GM23338 (cell line): ENCODE measurements at regions not wholly inside any gene's neighbourhood (a gene's known extent, or its start where the extent isn't known, plus 50 kb on each side); places are given as distances from the start of the nearest gene placed in this dataset.

Source experiments
- ATAC-seq: fragments of 200-7000 bp; cut with Tn5 transposase; 3 replicates; pipeline ENCODE4 v1.9.1; 2020
- DNase-seq: peaks from one replicate; pipeline ENCODE4 v3.0.0-alpha.2; 2015; ENCODE audit warnings: low spot score
- H2AFZ ChIP-seq: fragments of 200-600 bp; sonication (generic); 2 replicates; pipeline ENCODE4 v1.8.0; 2016; ENCODE audit warnings: antibody characterized with exemption, mild to moderate bottlenecking, moderate library complexity
- H3F3A ChIP-seq: fragments of 200-600 bp; sonication (generic); replicated peaks from 2 replicates; pipeline ENCODE4 v1.8.0; 2017; ENCODE audit warnings: antibody characterized with exemption, mixed run types, low read depth
- H3K27ac ChIP-seq: fragments of 200-600 bp; sonication (generic); 2 replicates; pipeline ENCODE4 v1.6.1; 2016; ENCODE audit warnings: low read depth
- H3K27me3 ChIP-seq: fragments of 200-600 bp; sonication (generic); 2 replicates; pipeline ENCODE4 v1.8.0; 2016; ENCODE audit warnings: mild to moderate bottlenecking, mixed run types, moderate library complexity; ENCODE audit not compliant: insufficient read depth
- H3K36me3 ChIP-seq: fragments of 200-600 bp; sonication (generic); 2 replicates; pipeline ENCODE4 v1.8.0; 2016; ENCODE audit warnings: mild to moderate bottlenecking; ENCODE audit not compliant: insufficient read depth
- H3K4me1 ChIP-seq: fragments of 200-600 bp; sonication (generic); 2 replicates; pipeline ENCODE4 v1.8.0; 2016; ENCODE audit warnings: mild to moderate bottlenecking, moderate library complexity; ENCODE audit not compliant: insufficient read depth
- H3K4me2 ChIP-seq: fragments of 200-600 bp; sonication (generic); 2 replicates; pipeline ENCODE4 v1.7.1; 2017; ENCODE audit warnings: mixed run types
- H3K4me3 ChIP-seq: fragments of 200-600 bp; sonication (generic); 2 replicates; pipeline ENCODE4 v1.6.1; 2016; ENCODE audit warnings: mixed run types
- H3K79me2 ChIP-seq: fragments of 200-600 bp; sonication (generic); replicated peaks from 2 replicates; pipeline ENCODE4 v1.8.0; 2017; ENCODE audit warnings: mild to moderate bottlenecking; ENCODE audit not compliant: insufficient read depth
- H3K9me2 ChIP-seq: fragments of 200-600 bp; sonication (generic); 2 replicates; pipeline ENCODE4 v1.8.0; 2017; ENCODE audit not compliant: insufficient read depth
- H4K20me1 ChIP-seq: fragments of 200-600 bp; sonication (generic); replicated peaks from 2 replicates; pipeline ENCODE4 v1.8.0; 2017; ENCODE audit warnings: mild to moderate bottlenecking; ENCODE audit not compliant: insufficient read depth
- H3K27ac Mint-ChIP-seq: 2 replicates; pipeline ENCODE4 v1.8.0; 2020; ENCODE audit warnings: inconsistent platforms, mild to moderate bottlenecking, moderate library complexity, mixed read lengths
- H3K27me3 Mint-ChIP-seq: 3 replicates; pipeline ENCODE4 v1.8.0; 2022; ENCODE audit warnings: low read depth, mild to moderate bottlenecking, moderate library complexity, mixed read lengths, inconsistent platforms; ENCODE audit not compliant: insufficient read depth, poor library complexity
- H3K36me3 Mint-ChIP-seq: 3 replicates; pipeline ENCODE4 v1.8.0; 2021; ENCODE audit warnings: low read depth, mild to moderate bottlenecking, inconsistent platforms, moderate library complexity, mixed read lengths
- H3K4me1 Mint-ChIP-seq: 3 replicates; pipeline ENCODE4 v1.8.0; 2020; ENCODE audit warnings: mild to moderate bottlenecking, inconsistent platforms, mixed read lengths
- H3K4me3 Mint-ChIP-seq: 3 replicates; pipeline ENCODE4 v1.8.0; 2021; ENCODE audit warnings: moderate library complexity, mild to moderate bottlenecking, inconsistent platforms, mixed read lengths
- H3K9me3 Mint-ChIP-seq: 3 replicates; pipeline ENCODE4 v1.8.0; 2020; ENCODE audit warnings: moderate library complexity, mild to moderate bottlenecking, inconsistent platforms, mixed read lengths
- CREB1 ChIP-seq: fragments of 250-450 bp; sonication (Bioruptor Pico); IDR thresholded peaks from 2 replicates; pipeline ENCODE4 v1.5.0; 2020; ENCODE audit warnings: low read depth, mild to moderate bottlenecking, moderate library complexity
- CTCF ChIP-seq, 2 experiments: fragments of 200-600 bp in 1 of 2; sonication (generic) in 1 of 2; conservative IDR thresholded peaks; 2 replicates each; pipeline versions ENCODE4 v1.5.1 to v1.6.1; 2016 to 2017; ENCODE audit warnings: antibody characterized with exemption in 2 of 2, low read depth in 2 of 2, mild to moderate bottlenecking in 2 of 2, moderate library complexity in 1 of 2
- ETS1 ChIP-seq: IDR thresholded peaks from 2 replicates; pipeline ENCODE4 v1.6.1; 2016; ENCODE audit warnings: antibody characterized with exemption
- EZH2 ChIP-seq: fragments of 200-600 bp; sonication (generic); IDR thresholded peaks from one replicate; pipeline ENCODE4 v1.8.0; 2017; ENCODE audit warnings: antibody characterized with exemption, mild to moderate bottlenecking, low read depth; ENCODE audit not compliant: unreplicated experiment
- JUNB ChIP-seq: IDR thresholded peaks from one replicate; pipeline ENCODE4 v1.6.1; 2016; ENCODE audit warnings: antibody characterized with exemption; ENCODE audit not compliant: unreplicated experiment
- NANOG ChIP-seq: IDR thresholded peaks from 2 replicates; pipeline ENCODE4 v1.6.1; 2016; ENCODE audit warnings: antibody characterized with exemption, borderline replicate concordance
- POLR2AphosphoS5 ChIP-seq: IDR thresholded peaks from 2 replicates; pipeline ENCODE4 v1.6.1; 2016; ENCODE audit warnings: antibody characterized with exemption, low read depth
- STAT1 ChIP-seq: IDR thresholded peaks from one replicate; pipeline ENCODE4 v1.6.1; 2016; ENCODE audit warnings: antibody characterized with exemption; ENCODE audit not compliant: unreplicated experiment
- ZNF114 ChIP-seq: fragments of 250-450 bp; sonication (Bioruptor Pico); IDR thresholded peaks from 2 replicates; pipeline ENCODE4 v1.5.0; 2020; ENCODE audit warnings: mild to moderate bottlenecking, moderate library complexity
- ZNF331 ChIP-seq: fragments of 250-450 bp; sonication (Bioruptor Pico); IDR thresholded peaks from 2 replicates; pipeline ENCODE4 v1.5.0; 2020; ENCODE audit warnings: low read depth, mild to moderate bottlenecking, moderate library complexity
- ZNF462 ChIP-seq: fragments of 250-450 bp; sonication (Bioruptor Pico); IDR thresholded peaks from 2 replicates; pipeline ENCODE4 v1.5.0; 2020; ENCODE audit warnings: mild to moderate bottlenecking, moderate library complexity

- H3K4me2 ChIP-seq, result no peak overlapping the region
- peaks cover 10% of the 10 kb centered on the region; the same call in 1 of the 2 replicates for H3K9me2 ChIP-seq
- H3K27ac ChIP-seq, result no peak overlapping the region
- no peaks in the 10 kb centered on the region for H3F3A ChIP-seq
- H4K20me1 ChIP-seq, result no peaks in the 10 kb centered on the region
- H3K27ac Mint-ChIP-seq, result no peak overlapping the region; the same call in 1 of the 2 replicates
- no peaks in the 10 kb centered on the region for H3K36me3 Mint-ChIP-seq
- H3K27me3 ChIP-seq, result no peaks in the 10 kb centered on the region
- no peak overlapping the region for H3K4me3 ChIP-seq
- H3K4me1 Mint-ChIP-seq, result peaks cover 29% of the 10 kb centered on the region
- ATAC-seq (no peak), DNase-seq (no peak)
- peaks cover 7% of the 10 kb centered on the region for H3K27me3 Mint-ChIP-seq
- peaks cover 23% of the 10 kb centered on the region for H3K4me1 ChIP-seq
- no peak overlapping the region for H2AFZ ChIP-seq
- H3K4me3 Mint-ChIP-seq, result no peak overlapping the region
- no peak for TF ChIP-seq ZNF462 (CRISPR knock-in tag)
- TF ChIP-seq ZNF331 (CRISPR knock-in tag), result no peak
- no peak for TF ChIP-seq NANOG
- no peak for TF ChIP-seq STAT1
- no peak for TF ChIP-seq ZNF114
- TF ChIP-seq CREB1 (CRISPR knock-in tag), result no peak
- TF ChIP-seq CTCF (conservative IDR thresholded peaks at IDR 0.05; ENCODE audit: low read depth in 2 of 2), result no peak
- TF ChIP-seq ETS1, result no peak
- TF ChIP-seq POLR2AphosphoS5, result no peak
- TF ChIP-seq JUNB, result no peak
- no peak for TF ChIP-seq EZH2
- H3K79me2 ChIP-seq, result no peaks in the 10 kb centered on the region
- no peaks in the 10 kb centered on the region for H3K9me3 Mint-ChIP-seq
- H3K36me3 ChIP-seq, result no peaks in the 10 kb centered on the region
These were observed 222.9 kb upstream of the ANKRD55 start for GRCh38 chr5:56456002-56456401.
